Right cardiac atrium (tissue), 5 donors: ENCODE measurements at regions not wholly inside any gene's neighbourhood (a gene's known extent, or its start where the extent isn't known, plus 50 kb on each side); places are given as distances from the start of the nearest gene placed in this dataset.

Experiments
- ATAC-seq, 2 donors: fragments of 200-7000 bp; cut with Tn5 transposase; one replicate each; pipeline versions ENCODE4 v1.8.0 to v1.9.1; 2020; ENCODE audit warnings: moderate library complexity in 2 of 2, mild to moderate bottlenecking in 1 of 2
- DNase-seq, 3 donors: peaks; one replicate each; pipeline ENCODE4 v3.0.0-alpha.2; 2020
- H3K27ac ChIP-seq: one replicate; pipeline ENCODE4 v1.5.1; 2013; ENCODE audit warnings: mild to moderate bottlenecking, low read length, control low read depth, moderate library complexity
- H3K27me3 ChIP-seq: one replicate; pipeline ENCODE4 v1.6.1; 2013; ENCODE audit not compliant: control insufficient read depth, insufficient read depth
- H3K4me1 ChIP-seq: one replicate; pipeline ENCODE4 v1.6.1; 2013; ENCODE audit warnings: low read length; ENCODE audit not compliant: control insufficient read depth, insufficient read depth
- H3K4me3 ChIP-seq: one replicate; pipeline ENCODE4 v1.5.1; 2013; ENCODE audit warnings: low read length, control low read depth
- H3K9me3 ChIP-seq: one replicate; pipeline ENCODE4 v1.6.1; 2013; ENCODE audit warnings: low read length; ENCODE audit not compliant: control insufficient read depth
- WGBS: extraction: QIAGEN DNeasy Blood & Tissue Kit; methylation state at CpG from one replicate; pipeline ENCODE4 v1.1.7; 2013; 5-methylcytosine and 5-hydroxymethylcytosine counted together
- intact Hi-C, 4 donors: fragments of 100-400 bp; cut with DNase I; formaldehyde crosslinking; loops; one replicate each; pipeline versions ENCODE4 v1.11.0 to v1.14.0; 2022 to 2023
- donor health status: healthy with polysubstance abuse.
- donor health status: DM: no; HTN: yes; CAD: no.
- donor health status: DM: no; HTN: no; CAD: no.
- donor health status: DM: no; HTN: yes; CAD: no; lungs with severe emphysema.
- donor health status: DM: yes; HTN: yes; CAD: no.

DNA sequence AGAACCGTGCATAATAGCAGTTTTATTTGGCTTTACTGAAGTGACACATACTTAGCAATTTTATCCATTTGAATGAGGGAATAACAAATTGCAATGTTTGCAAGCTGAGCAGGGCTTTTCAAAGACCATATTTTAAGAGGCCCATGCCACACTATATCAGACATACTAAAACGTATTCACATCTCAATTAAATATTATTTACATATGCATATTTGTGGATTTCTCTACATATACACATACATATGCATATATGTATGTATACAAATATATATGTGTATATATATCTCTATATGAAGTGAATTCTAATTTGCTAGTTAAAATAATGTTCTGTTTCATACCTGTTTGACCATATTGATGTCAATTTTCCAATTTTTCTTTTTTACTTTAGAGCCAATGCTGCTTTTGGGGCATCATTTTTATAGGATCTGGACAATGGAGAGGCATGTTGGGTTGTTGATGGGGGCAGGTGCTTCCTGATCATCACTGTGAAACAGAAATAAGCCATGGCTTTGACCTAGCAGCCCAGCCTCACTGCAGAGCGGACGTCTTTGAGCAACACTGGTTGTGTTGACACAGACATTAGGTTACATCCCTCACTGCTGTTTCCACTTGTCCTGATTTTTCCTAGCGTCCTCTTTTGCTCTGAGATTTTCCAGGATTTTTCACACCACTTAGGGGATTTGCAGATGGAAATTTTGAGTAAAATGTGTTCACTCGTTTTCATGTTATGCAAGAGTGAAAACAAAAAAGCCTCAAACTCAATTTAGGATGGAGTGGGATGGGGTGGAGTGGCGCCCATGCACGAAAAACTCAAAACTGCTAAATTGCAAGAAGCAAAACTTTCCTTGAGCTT is 56.9 kb downstream of the RDH14 start:
- ATAC-seq, result no peak
- H3K27ac ChIP-seq, result no peak overlapping the region
- H3K4me1 ChIP-seq, result no peaks in the 10 kb centered on the region
- DNase-seq, result no peak
- WGBS, result 76% methylated on average over 8 of the region's 8 CpGs
- intact Hi-C loops, result no loop called here
- H3K27me3 ChIP-seq, result no peaks in the 10 kb centered on the region
- H3K9me3 ChIP-seq, result no peaks in the 10 kb centered on the region
- no peak overlapping the region for H3K4me3 ChIP-seq

GRCh38 chr2:18502142-18502541 is 58.3 kb downstream of the RDH14 start:
- WGBS, result 79% methylated on average over 2 of the region's 2 CpGs
- DNase-seq (no peak), ATAC-seq (no peak)
- Histone ChIP-seq H3K9me3 (no peaks in the 10 kb centered on the region), H3K27ac (no peak overlapping the region), H3K4me1 (no peaks in the 10 kb centered on the region), H3K4me3 (no peak overlapping the region), H3K27me3 (no peaks in the 10 kb centered on the region)
- intact Hi-C loops, result no loop called here

DNA sequence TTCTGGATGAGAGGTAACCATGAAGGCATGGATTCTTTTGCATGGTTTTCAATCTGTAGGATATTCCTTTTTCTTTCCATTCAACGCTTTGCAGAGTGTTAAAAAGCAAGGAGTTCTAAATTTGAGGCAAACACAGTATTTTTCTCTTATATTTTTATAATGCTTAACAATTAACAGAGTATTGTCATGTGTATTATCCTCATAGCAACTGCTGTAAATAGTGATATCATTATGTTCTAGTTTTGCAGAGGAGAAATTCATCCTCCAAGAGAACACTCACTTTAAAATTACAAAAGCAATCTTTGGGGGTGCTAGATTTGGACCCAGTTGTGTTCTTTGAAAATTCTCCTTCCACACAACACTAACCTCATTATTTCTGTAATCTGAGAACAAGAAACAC is 58.7 kb downstream of the RDH14 start:
- no peaks in the 10 kb centered on the region for H3K9me3 ChIP-seq
- H3K27ac ChIP-seq, result no peak overlapping the region
- 60% methylated on average over 1 of the region's 1 CpG for WGBS
- H3K4me1 ChIP-seq, result no peaks in the 10 kb centered on the region
- no peak for ATAC-seq
- no peak for DNase-seq
- no peaks in the 10 kb centered on the region for H3K27me3 ChIP-seq
- no peak overlapping the region for H3K4me3 ChIP-seq
- intact Hi-C loops, result no loop called here

DNA sequence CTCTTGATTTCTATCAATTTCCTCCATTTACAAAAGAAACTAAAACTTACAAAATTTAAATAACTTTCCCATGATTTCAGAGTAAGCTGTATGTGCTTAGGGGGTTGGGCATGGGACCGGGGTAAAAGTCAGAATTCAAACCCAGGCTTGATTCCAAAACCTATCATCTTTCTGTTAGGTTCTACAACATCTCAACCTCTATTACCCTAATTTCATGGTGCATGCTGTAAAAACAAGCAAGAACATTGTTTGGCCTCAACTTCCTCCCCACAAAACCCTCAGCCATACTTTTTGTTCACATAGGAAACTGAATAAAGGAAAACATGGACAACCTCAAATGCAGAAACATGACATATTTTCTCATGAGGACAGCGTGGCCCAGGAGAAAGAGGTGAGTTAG is 59.3 kb downstream of the RDH14 start:
- Histone ChIP-seq H3K27me3 (no peaks in the 10 kb centered on the region), H3K27ac (no peak overlapping the region), H3K4me3 (no peak overlapping the region), H3K9me3 (no peaks in the 10 kb centered on the region), H3K4me1 (no peaks in the 10 kb centered on the region)
- 82% methylated on average over 2 of the region's 2 CpGs for WGBS
- ATAC-seq (no peak), DNase-seq (no peak)
- intact Hi-C loops, result no loop called here

DNA sequence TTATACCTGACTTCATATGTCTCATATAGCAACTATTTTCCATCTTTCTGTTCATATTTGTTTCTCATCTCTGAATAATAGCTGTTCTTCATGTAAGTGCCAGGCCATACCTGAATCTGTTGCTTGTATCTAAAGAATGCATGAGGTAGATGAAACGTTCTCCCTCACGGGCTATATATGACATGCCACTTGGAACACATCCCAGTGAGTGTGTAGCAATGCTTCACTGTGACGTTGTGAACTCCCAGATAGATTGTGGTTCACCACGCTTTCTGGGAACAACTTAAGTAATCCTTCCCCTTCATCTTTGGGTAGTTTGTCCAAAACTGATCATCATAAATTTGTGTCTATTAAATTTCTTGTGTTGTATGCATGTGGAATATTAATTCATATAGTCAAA is 60.1 kb downstream of the RDH14 start:
- Histone ChIP-seq H3K27ac (no peak overlapping the region), H3K27me3 (no peaks in the 10 kb centered on the region), H3K4me3 (no peak overlapping the region), H3K4me1 (no peaks in the 10 kb centered on the region), H3K9me3 (no peaks in the 10 kb centered on the region)
- DNase-seq, result no peak
- WGBS, result 36% methylated on average over 4 of the region's 4 CpGs
- intact Hi-C loops, result no loop called here
- ATAC-seq, result no peak

GRCh38 chr2:18498531-18498930 is 61.9 kb downstream of the RDH14 start:
- H3K27ac ChIP-seq, result no peak overlapping the region
- no peaks in the 10 kb centered on the region for H3K4me1 ChIP-seq
- DNase-seq (no peak), ATAC-seq (no peak)
- H3K9me3 ChIP-seq, result no peaks in the 10 kb centered on the region
- H3K4me3 ChIP-seq, result no peak overlapping the region
- intact Hi-C loops, result no loop called here
- no peaks in the 10 kb centered on the region for H3K27me3 ChIP-seq

GRCh38 chr2:18496516-18496915 is 63.9 kb downstream of the RDH14 start:
- ATAC-seq, result no peak
- WGBS, result 80% methylated on average over 4 of the region's 4 CpGs

DNA sequence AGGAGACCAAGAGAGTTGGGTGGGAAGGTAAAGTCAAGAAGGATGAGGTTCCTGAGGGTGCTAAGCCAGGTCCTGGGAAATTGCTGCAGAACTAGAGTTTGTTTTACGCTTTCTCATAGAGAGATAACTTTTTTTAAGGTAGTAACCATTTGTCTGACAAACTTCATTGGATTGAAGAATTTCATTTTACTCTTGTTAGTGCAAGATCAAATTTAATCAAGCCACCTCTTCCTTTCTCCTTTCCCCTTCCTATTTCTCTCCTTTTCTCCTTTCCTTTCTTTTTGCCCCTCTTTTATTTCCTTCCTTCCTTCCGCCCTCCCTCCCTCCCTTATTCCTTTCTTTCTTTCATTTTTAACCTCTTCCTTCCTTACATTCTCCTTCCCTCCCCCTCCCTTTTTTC is 65.4 kb downstream of the RDH14 start:
- no peak for ATAC-seq

More at GRCh38 chr2:18496516-18496915, 63.9 kb downstream of the RDH14 start:
- intact Hi-C loops, result no loop called here
- Histone ChIP-seq H3K27ac (no peak overlapping the region), H3K4me1 (no peaks in the 10 kb centered on the region), H3K27me3 (no peaks in the 10 kb centered on the region), H3K4me3 (no peak overlapping the region), H3K9me3 (no peaks in the 10 kb centered on the region)
- no peak for DNase-seq

DNA sequence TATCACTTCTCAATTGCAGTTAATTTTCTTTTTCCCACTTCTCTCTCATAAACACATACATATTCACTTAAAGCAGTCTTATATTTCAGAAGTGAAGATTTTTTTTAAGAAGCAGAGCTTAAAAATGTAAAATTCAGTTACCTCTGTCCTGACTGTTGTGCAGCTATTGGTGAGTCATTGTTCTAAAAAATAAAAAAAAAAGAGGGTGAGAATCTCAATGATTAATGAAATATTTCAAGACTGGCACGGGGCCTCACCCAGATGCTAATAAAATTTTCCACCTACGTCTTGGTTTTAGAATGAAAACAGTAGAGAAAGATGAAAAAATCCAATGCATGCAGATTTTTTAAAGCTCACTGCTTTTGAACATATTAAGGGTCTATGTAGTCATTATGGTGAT is 67.7 kb downstream of the RDH14 start:
- H3K27me3 ChIP-seq, result no peaks in the 10 kb centered on the region
- DNase-seq, result no peak
- ATAC-seq, result no peak
- 83% methylated on average over 2 of the region's 2 CpGs for WGBS
- no peak overlapping the region for H3K4me3 ChIP-seq
- no peaks in the 10 kb centered on the region for H3K9me3 ChIP-seq
- intact Hi-C loops, result no loop called here
- H3K27ac ChIP-seq, result no peak overlapping the region
- no peaks in the 10 kb centered on the region for H3K4me1 ChIP-seq

More for the DNA sequence above, 65.4 kb downstream of the RDH14 start:
- WGBS, result 64% methylated on average over 2 of the region's 2 CpGs
- intact Hi-C loops, result no loop called here
- H3K9me3 ChIP-seq, result no peaks in the 10 kb centered on the region
- no peaks in the 10 kb centered on the region for H3K4me1 ChIP-seq
- no peak for DNase-seq
- no peaks in the 10 kb centered on the region for H3K27me3 ChIP-seq
- no peak overlapping the region for H3K4me3 ChIP-seq
- H3K27ac ChIP-seq, result no peak overlapping the region

DNA sequence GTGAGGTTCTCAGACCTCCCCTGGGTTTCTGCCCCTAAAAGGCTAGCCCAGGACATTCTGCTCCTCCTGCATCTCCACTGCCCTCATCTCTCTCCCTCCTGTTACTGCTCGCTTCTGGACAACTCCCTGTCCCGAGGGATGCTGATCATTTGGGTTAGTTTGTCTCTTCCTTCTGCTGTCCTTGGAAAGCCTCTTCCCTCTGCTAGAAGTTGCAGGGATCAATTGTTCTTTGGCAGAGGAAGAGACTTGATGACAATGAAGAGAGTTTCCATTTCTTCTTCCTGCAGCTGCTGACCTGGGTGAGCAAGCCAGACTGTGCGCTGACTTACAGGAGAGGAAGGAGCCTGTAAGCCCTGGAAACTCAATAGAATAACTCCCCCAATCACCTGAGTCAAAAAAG is 68.9 kb downstream of the RDH14 start:
- Histone ChIP-seq H3K27me3 (no peaks in the 10 kb centered on the region), H3K4me1 (no peaks in the 10 kb centered on the region), H3K9me3 (no peaks in the 10 kb centered on the region), H3K4me3 (no peak overlapping the region), H3K27ac (no peak overlapping the region)
- intact Hi-C loops, result no loop called here
- WGBS, result 66% methylated on average over 3 of the region's 3 CpGs
- ATAC-seq (no peak), DNase-seq (no peak)

DNA sequence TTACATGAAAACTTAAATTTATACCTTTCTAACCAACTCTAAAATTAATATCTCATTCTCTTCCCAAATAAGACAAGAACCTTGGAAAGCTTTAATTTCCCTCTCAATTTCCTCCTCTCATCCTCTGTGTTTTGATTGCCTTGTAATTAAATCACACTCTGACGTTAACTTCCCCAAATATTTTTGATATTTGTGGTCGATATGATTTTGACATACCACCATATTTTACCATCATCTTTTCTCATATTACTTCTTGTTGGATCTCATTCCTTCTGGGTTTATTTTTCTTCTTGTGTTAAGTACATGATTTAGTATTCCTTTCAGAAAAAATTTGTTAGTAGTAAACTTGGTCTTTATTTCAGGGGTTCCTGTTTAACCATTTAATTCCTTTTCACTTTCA is 69.6 kb downstream of the RDH14 start:
- Histone ChIP-seq H3K4me3 (no peak overlapping the region), H3K4me1 (no peaks in the 10 kb centered on the region), H3K9me3 (no peaks in the 10 kb centered on the region), H3K27ac (no peak overlapping the region), H3K27me3 (no peaks in the 10 kb centered on the region)
- WGBS, result 69% methylated on average over 2 of the region's 2 CpGs
- DNase-seq (no peak), ATAC-seq (no peak)
- intact Hi-C loops, result no loop called here
